ENCODE measurements at regions not wholly inside any gene's neighbourhood (a gene's known extent, or its start where the extent isn't known, plus 50 kb on each side); places are given as distances from the start of the nearest gene placed in this dataset.

- WGBS, 2 experiments (ENCODE audit: low coverage in 1 of 2, low lambda C conversion rate in 2 of 2, missing lambda C conversion rate in 2 of 2) = 28 to 29% methylated on average over 3 of the region's 3 CpGs
- in situ Hi-C loops (cut with MboI) = no loop called here
These were observed 163.2 kb downstream of the UTP18 start for GRCh38 chr17:51423421-51424160.

GRCh38 chr17:51425773-51426172 lies 165.4 kb downstream of the UTP18 start:
- H3K9me3 ChIP-seq (ENCODE audit: low read depth) = no peaks in the 10 kb centered on the region
- no peaks in the 10 kb centered on the region for H3F3A ChIP-seq (ENCODE audit: insufficient read depth)
- H3K27me3 ChIP-seq (replicated peaks; ENCODE audit: insufficient read depth) = no peaks in the 10 kb centered on the region
- no peaks in the 10 kb centered on the region for H3K9me2 ChIP-seq (ENCODE audit: insufficient read depth)
- TF ChIP-seq EZH2 (IDR thresholded peaks at IDR 0.05; ENCODE audit: insufficient read depth, poor library complexity, severe bottlenecking) = no peak
- H3K27ac ChIP-seq = no peak overlapping the region
- no peaks in the 10 kb centered on the region for H3K4me1 ChIP-seq (ENCODE audit: insufficient read depth)
- H2AFZ ChIP-seq = no peak overlapping the region
- H3K79me2 ChIP-seq (ENCODE audit: insufficient read depth) = no peaks in the 10 kb centered on the region
- in situ Hi-C loops (cut with MboI) = no loop called here
- H3K36me3 ChIP-seq (ENCODE audit: low read depth) = no peaks in the 10 kb centered on the region
- no peak overlapping the region for H3K4me2 ChIP-seq (ENCODE audit: unreplicated experiment)
- H3K9ac ChIP-seq = no peak overlapping the region
- H3K4me3 ChIP-seq = no peak overlapping the region
- no peak for DNase-seq
- 0 to 6% methylated on average over 1 of the region's 1 CpG for WGBS, 2 experiments (ENCODE audit: low coverage in 1 of 2, low lambda C conversion rate in 2 of 2, missing lambda C conversion rate in 2 of 2)
- H4K20me1 ChIP-seq (ENCODE audit: insufficient read depth) = no peaks in the 10 kb centered on the region

More at GRCh38 chr17:51423421-51424160, 163.2 kb downstream of the UTP18 start:
- no peak overlapping the region for H3K4me3 ChIP-seq
- no peaks in the 10 kb centered on the region for H3K27me3 ChIP-seq (replicated peaks; ENCODE audit: insufficient read depth)
- no peak overlapping the region for H2AFZ ChIP-seq
- no peaks in the 10 kb centered on the region for H3F3A ChIP-seq (ENCODE audit: insufficient read depth)
- no peaks in the 10 kb centered on the region for H3K9me3 ChIP-seq (ENCODE audit: low read depth)
- TF ChIP-seq EZH2 (IDR thresholded peaks at IDR 0.05; ENCODE audit: insufficient read depth, poor library complexity, severe bottlenecking) (no peak), EZH2phosphoT487 (IDR thresholded peaks at IDR 0.05; ENCODE audit: insufficient read depth, low read depth) (no peak)
- no peak overlapping the region for H3K27ac ChIP-seq
- no peaks in the 10 kb centered on the region for H3K79me2 ChIP-seq (ENCODE audit: insufficient read depth)
- no peak for DNase-seq
- no peaks in the 10 kb centered on the region for H3K9me2 ChIP-seq (ENCODE audit: insufficient read depth)
- no peak overlapping the region for H3K4me2 ChIP-seq (ENCODE audit: unreplicated experiment)
- H3K4me1 ChIP-seq (ENCODE audit: insufficient read depth) = no peaks in the 10 kb centered on the region
- no peak overlapping the region for H3K9ac ChIP-seq
- H3K36me3 ChIP-seq (ENCODE audit: low read depth) = no peaks in the 10 kb centered on the region
- H4K20me1 ChIP-seq (ENCODE audit: insufficient read depth) = no peaks in the 10 kb centered on the region

GRCh38 chr17:51427323-51427811 lies 167.0 kb downstream of the UTP18 start:
- Histone ChIP-seq H3K9ac (no peak overlapping the region), H3K9me3 (ENCODE audit: low read depth) (no peaks in the 10 kb centered on the region), H3K79me2 (ENCODE audit: insufficient read depth) (no peaks in the 10 kb centered on the region), H4K20me1 (ENCODE audit: insufficient read depth) (no peaks in the 10 kb centered on the region), H3K4me1 (ENCODE audit: insufficient read depth) (no peaks in the 10 kb centered on the region), H3K4me2 (ENCODE audit: unreplicated experiment) (no peak overlapping the region), H3F3A (ENCODE audit: insufficient read depth) (no peaks in the 10 kb centered on the region), H3K9me2 (ENCODE audit: insufficient read depth) (no peaks in the 10 kb centered on the region), H2AFZ (no peak overlapping the region), H3K36me3 (ENCODE audit: low read depth) (no peaks in the 10 kb centered on the region), H3K27ac (no peak overlapping the region), H3K27me3 (replicated peaks; ENCODE audit: insufficient read depth) (no peaks in the 10 kb centered on the region), H3K4me3 (no peak overlapping the region)
- in situ Hi-C loops (cut with MboI) = no loop called here
- WGBS, 2 experiments (ENCODE audit: low coverage in 1 of 2, low lambda C conversion rate in 2 of 2, missing lambda C conversion rate in 2 of 2) = 11 to 18% methylated on average over 7 of the region's 7 CpGs
- DNase-seq = no peak
- TF ChIP-seq EZH2 (IDR thresholded peaks at IDR 0.05; ENCODE audit: insufficient read depth, poor library complexity, severe bottlenecking) (no peak), EZH2phosphoT487 (IDR thresholded peaks at IDR 0.05; ENCODE audit: insufficient read depth, low read depth) (no peak)

GRCh38 chr17:51427856-51428255 lies 167.5 kb downstream of the UTP18 start:
- Histone ChIP-seq H3K4me2 (ENCODE audit: unreplicated experiment) (no peak overlapping the region), H3F3A (ENCODE audit: insufficient read depth) (no peaks in the 10 kb centered on the region), H3K9me2 (ENCODE audit: insufficient read depth) (no peaks in the 10 kb centered on the region), H3K4me3 (no peak overlapping the region), H3K79me2 (ENCODE audit: insufficient read depth) (no peaks in the 10 kb centered on the region), H3K9ac (no peak overlapping the region), H2AFZ (no peak overlapping the region), H4K20me1 (ENCODE audit: insufficient read depth) (no peaks in the 10 kb centered on the region), H3K36me3 (ENCODE audit: low read depth) (no peaks in the 10 kb centered on the region), H3K27me3 (replicated peaks; ENCODE audit: insufficient read depth) (no peaks in the 10 kb centered on the region), H3K4me1 (ENCODE audit: insufficient read depth) (no peaks in the 10 kb centered on the region), H3K9me3 (ENCODE audit: low read depth) (no peaks in the 10 kb centered on the region), H3K27ac (no peak overlapping the region)
- WGBS, 2 experiments (ENCODE audit: low coverage in 1 of 2, low lambda C conversion rate in 2 of 2, missing lambda C conversion rate in 2 of 2) = 3 to 5% methylated on average over 4 of the region's 4 CpGs
- DNase-seq = no peak
- in situ Hi-C loops (cut with MboI) = no loop called here
- TF ChIP-seq EZH2phosphoT487 (IDR thresholded peaks at IDR 0.05; ENCODE audit: insufficient read depth, low read depth) (no peak), EZH2 (IDR thresholded peaks at IDR 0.05; ENCODE audit: insufficient read depth, poor library complexity, severe bottlenecking) (no peak)
